Right forelimb (tissue), 1 donor: ENCODE measurements at regions not wholly inside any gene's neighbourhood (a gene's known extent, or its start where the extent isn't known, plus 50 kb on each side); places are given as distances from the start of the nearest gene placed in this dataset.
"Not testable (repeated sequence)": the region's sequence is repeated elsewhere in the genome, so short reads cannot be mapped to it uniquely, and the experiment has no call there.

ENCODE experiments used
- DNase-seq: peaks from one replicate; pipeline ENCODE4 v3.0.0-alpha.2; 2018

GRCh38 chr3:31102196-31102879 lies 207.9 kb upstream of the GADL1 start:
- DNase-seq: no peak

DNA sequence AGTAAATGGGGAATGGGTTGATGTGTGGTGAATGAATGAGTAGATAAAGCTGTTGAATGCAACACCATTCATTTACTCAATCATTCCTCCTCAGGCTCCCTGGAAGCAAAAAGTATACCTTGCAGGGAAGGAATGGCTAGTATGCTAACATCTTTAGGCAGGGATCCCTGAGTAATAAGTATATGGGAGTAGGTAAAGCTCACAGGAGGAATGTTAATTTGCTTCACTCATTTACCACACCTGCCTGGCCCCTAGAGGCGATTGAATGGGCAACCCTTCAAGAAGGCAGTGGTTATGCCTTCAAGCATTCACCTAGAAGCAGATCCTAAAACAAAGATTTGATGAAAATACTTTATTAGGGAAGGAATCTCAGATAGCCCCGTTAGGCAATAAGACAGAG lies 208.7 kb upstream of the GADL1 start:
- no peak for DNase-seq

DNA sequence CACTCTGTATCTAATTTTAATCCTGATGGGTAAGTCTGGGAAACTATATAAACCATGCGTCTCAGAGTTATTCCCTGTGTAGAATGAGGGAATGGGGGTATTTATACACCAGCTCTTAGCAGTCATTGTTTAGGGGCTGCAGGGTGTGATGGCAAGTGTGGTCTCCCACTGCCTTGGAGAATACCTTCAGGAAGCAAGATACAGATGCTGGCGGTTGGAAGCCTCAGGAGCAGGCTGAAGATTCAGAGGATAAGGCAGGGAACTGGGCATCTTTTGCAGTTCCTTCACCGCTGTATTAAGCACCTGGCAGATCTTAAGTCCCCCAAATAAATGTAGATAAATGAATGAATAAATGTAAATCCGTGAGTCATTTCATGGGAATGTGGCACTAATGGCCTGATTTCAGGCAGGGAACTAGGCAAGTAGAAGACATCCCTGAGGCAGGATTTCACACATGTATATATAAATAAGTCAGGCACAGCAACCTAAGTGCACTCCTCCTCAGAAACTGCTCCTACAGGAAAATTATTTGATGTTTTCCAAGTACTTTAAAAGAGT lies 209.2 kb upstream of the GADL1 start:
- no peak for DNase-seq

GRCh38 chr3:31105011-31105410 lies 210.6 kb upstream of the GADL1 start:
- DNase-seq: no peak

- no peak for DNase-seq
Observed at GRCh38 chr3:31105438-31106077, 211.1 kb upstream of the GADL1 start.

GRCh38 chr3:31106204-31106603 lies 211.7 kb upstream of the GADL1 start:
- DNase-seq: no peak

- DNase-seq: no peak
Observed at GRCh38 chr3:31106912-31107311, 212.5 kb upstream of the GADL1 start.

- DNase-seq: no peak
Observed at GRCh38 chr3:31114929-31115283, 220.4 kb upstream of the GADL1 start.

DNA sequence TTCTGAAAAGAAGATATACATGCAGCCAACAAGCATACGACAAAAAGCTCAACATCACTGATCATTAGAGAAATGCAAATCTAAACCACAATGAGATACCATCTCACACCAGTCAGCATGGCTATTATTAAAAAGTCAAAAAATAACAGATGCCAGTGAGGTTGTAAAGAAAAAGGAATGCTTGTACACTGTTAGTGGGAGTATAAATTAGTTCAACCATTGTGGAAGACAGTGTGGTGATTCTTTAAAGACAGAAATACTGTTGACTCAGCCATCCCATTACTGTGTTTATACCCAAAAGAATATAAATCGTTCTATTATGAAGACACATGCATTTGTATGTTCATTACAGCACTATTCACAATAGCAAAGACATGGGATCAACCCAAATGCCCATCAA lies 221.1 kb upstream of the GADL1 start:
- not testable (repeated sequence) for DNase-seq

GRCh38 chr3:31116651-31117050 lies 222.2 kb upstream of the GADL1 start:
- DNase-seq: no peak

DNA sequence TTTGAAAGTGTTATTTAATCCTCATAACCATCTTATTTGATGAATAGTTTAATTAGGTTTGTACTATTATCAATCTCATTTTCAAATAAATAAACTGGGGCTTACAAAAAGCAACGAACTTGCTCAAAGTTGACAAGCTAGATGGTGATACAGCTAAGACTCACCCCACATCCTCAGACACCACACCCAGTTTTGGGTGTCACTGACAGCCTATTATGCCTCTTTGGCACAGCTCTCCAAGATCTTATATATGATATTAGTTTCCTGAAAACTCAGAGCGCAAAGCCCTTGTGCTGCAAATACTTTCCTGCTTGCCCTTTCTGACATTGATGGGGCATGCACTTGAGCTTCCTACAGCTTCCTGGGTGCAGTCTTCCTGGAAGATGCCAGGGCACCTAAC lies 223.4 kb upstream of the GADL1 start:
- no peak for DNase-seq

GRCh38 chr3:31124373-31124772 lies 229.9 kb upstream of the GADL1 start:
- no peak for DNase-seq

GRCh38 chr3:31125413-31126020 lies 231.1 kb upstream of the GADL1 start:
- DNase-seq: no peak

DNA sequence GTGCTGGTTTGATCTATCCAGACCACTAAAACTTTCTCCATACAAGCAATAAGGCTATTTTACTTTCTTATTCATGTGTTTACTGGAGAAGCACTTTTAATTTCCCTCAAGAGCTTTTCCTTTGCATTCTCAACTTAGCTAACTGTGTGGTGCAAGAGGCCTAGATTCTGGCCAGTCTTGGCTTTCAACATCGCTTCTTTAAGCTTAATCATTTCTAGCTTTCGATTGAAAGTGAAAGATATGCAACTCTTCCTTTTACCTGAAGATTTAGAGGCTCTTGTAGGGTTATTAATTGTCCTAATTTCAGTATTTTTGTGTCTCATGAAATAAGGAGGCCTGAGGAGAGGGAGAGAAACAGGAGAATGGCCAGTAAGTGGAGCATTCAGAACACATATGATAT lies 234.8 kb upstream of the GADL1 start:
- DNase-seq: no peak

GRCh38 chr3:31132132-31132769 lies 237.8 kb upstream of the GADL1 start:
- no peak for DNase-seq

DNA sequence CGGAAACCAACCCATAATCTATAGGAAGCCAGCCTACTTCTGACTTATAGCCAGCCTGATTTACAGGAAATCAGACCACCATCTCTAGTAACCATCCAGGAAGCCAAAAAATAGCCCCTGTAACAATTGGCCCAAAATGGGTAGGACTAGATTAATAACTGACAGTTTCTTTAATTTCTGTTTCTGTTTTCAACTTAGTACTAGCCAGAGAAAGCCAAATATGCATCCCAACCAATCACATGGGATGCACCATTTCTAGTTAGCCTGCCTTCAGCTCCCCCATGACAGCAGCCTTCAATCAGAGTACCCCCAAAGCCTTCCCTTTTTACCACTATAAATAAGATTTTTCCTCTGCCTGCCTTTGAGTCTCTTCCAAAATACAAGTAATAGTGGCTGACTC lies 239.1 kb upstream of the GADL1 start:
- DNase-seq: no peak

DNA sequence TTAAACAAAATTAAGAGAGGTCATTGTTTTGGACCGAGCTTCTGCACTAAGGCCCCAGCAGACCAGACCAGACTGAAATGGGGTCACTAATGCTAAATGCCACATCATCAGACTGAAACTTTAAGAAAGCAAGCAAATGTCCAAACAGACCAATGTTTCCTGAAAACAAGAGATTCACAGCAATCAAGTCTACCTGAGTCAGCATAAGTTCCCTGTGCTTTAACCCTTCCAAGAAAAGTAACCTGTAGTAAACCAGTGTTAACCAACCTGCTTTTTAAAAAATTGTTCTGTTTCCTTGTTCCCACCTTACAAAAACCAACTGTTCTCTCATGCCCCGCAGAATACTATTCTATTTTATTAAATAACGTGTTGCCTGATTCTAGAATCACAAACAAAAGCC lies 241.1 kb upstream of the GADL1 start:
- DNase-seq: no peak

DNA sequence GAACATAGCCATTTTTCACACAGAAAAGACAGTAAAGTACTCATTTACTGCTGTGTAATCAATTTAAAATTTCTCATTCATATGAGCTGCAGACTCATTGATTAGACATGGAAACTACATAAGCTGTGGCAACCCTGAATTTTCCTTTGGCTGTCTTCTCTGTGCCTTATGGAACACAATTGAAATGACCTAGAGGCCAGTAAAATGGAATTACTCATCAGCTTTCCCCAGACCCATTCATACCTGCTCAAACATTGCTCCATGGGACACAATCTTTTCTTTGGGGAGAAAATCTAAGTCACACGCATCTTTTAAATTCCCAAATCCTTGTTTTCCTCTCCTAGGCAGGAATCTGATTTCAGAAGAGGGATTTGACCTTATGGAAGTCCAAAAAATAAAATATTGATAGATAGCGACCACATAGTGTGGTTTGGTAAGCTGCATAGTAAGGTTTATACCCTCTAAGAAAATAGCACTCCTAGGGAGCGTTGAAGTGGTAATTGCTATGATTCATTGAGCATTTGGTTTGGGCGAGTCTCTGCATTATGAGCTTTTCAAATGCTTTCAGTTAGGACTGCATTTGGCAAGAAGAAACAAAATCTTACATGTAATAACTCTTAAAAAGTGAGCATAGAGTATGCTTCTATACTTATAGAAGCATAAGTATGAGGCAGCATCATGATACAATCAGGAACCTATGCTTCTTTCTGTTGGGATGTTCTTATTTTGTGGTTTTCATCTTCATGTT lies 243.4 kb upstream of the GADL1 start:
- no peak for DNase-seq

DNA sequence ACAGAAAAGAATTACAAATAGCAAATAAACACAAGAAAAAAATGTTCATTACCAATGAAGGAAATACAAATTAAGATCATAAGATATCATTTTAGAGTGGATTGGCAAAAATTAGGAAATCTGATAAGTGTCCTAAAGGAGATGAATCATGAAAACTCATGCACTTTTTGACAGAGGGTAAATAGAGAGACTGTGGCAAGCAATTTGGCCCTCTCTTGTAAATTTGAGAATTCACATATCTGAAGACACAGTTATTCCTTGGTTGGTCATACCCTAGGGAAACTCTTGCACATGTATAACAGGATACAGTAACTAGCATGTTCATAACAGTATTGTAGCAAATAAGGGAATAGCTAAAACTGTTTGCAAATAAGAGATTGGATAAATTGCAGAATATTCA lies 246.0 kb upstream of the GADL1 start:
- DNase-seq: no peak

DNA sequence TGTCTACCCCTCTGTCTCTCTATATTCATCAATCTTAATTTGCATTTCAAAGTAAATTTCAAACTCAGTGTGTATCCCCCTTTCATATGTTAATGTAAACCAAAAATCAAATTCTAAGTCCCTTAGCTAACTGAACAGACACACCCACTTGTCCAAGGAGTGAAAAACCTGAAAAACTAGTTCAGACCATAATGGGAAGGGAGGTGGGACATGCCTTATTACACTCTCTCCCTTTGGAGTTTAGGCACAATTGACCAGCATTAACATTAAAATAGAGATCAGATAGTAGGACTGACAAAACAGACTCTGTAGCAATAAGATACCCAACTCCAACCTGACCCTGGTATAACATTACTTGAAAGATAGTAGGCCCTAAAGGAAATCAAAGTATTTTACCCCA lies 247.7 kb upstream of the GADL1 start:
- DNase-seq: no peak

GRCh38 chr3:31142543-31142942 lies 248.1 kb upstream of the GADL1 start:
- DNase-seq: no peak

DNA sequence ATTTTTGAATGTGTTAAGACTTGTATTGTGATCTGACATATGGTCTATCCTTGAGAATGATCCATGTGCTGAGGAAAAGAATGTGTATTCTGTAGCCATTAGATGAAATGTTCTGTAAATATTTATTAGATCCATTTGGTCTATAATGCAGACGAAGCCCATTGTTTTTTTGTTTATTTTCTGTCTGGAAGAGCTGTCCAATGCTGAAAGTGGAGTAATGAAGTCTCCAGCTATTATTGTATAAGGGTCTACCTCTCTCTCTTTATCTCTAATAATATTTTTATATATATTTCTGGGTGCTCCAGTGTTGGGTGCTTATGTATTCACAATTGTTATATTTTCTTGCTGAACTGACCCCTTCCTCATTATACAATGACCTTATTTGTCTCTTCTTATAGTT lies 250.6 kb upstream of the GADL1 start:
- no peak for DNase-seq

GRCh38 chr3:31147550-31147949 lies 253.1 kb upstream of the GADL1 start:
- no peak for DNase-seq
